Fibroblast of skin of right quadriceps (primary cell): ENCODE measurements at regions not wholly inside any gene's neighbourhood (a gene's known extent, or its start where the extent isn't known, plus 50 kb on each side); places are given as distances from the start of the nearest gene placed in this dataset.
A peak's percentile ranks its signal among the peaks of the same experiment; 100 is the strongest.
"Not testable (repeated sequence)": the region's sequence is repeated elsewhere in the genome, so short reads cannot be mapped to it uniquely, and the experiment has no call there.

Experiments used
- DNase-seq: peaks from one replicate; pipeline ENCODE4 v3.0.0-alpha.2; 2013

DNA sequence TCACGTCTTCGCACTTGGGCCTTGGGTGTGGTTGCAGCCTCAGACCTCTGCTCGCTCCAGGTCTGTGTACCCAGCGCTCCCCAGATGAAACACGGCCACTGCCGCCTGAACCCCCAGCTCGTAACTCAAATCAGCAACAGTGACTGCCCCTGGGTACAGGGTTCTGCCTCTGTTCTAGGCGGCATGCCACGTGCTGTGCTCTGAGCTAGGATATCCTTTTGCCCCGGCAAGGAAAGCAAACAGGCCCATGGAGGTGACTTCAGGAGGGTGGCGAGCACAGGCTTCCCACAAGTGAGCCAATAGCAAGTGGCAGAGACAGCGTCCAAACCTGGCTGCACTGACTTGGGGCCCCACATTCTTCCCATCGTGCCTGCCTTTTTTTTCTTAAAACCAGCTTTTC is 96.3 kb upstream of the PZP start:
- DNase-seq = not testable (repeated sequence)

- not testable (repeated sequence) for DNase-seq
Observed at GRCh38 chr12:9295872-9296271, 87.7 kb upstream of the PZP start.

DNA sequence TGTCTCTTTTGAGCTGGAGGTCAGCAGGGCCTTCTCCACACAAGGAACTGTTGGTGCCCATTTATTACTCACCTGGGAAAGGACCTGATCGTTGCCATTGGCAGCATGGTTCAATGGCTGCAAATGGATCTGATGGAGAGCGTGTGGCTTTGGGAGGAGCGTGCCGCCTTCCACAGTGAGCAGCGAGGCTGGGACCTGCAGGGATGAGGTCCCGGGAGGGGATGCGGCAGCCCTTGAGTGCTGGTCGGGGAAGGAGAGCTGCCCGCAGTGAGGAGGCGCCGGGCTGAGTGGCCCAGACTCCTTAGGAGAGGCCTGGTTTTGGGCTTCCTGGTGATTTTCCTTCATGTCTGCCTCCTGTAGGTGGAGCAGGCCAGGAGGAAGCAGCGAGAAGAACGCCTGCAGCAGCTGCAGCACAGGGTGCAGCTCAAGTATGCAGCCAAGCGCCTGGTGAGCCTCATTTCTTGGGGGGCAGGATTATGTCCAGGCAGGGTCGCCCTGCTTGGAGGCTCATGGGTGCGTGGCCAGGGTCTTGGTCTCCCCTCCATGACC is 86.0 kb upstream of the PZP start:
- not testable (repeated sequence) for DNase-seq

GRCh38 chr12:9293391-9293790 is 85.2 kb upstream of the PZP start:
- not testable (repeated sequence) for DNase-seq

GRCh38 chr12:9289984-9290383 is 81.8 kb upstream of the PZP start:
- DNase-seq = not testable (repeated sequence)

DNA sequence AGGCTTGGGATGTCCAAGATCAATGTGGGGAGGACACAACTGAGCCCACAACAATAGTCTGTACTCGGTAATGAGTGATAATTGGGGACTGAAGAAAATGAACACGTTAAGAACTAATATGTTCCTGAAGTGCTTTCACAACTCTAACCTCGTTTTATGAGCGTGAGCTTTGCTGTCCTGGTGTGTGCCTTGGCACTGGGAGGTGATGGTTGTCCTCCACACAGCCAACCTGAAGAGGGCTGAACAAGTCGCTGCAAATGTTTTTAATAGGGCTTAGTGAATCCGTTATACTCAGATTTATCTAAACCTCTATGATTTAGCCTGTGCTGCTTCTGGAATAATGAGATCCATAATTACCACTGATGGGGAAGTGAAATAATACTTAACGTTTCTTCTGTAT is 76.5 kb upstream of the PZP start:
- DNase-seq = not testable (repeated sequence)

DNA sequence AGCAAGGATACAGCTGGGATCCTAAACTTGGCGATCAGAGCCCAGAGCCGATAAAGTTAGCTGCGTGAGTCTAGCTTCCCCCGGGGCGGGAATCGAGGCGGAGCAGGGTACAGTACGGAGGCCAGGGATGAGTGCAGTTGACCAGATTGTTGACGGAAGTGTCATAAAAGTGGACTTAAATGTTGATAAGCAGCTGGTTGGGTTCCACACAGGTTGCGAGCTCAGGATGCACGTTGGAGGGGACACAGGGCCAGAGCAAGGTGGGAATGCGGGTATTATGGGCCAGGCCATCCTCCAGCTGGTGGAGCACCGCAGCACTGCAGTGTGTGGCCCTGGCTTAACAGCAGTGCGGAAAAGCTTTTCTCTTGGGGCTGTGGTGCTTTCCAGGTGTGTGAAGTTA is 76.0 kb upstream of the PZP start:
- DNase-seq = not testable (repeated sequence)

DNA sequence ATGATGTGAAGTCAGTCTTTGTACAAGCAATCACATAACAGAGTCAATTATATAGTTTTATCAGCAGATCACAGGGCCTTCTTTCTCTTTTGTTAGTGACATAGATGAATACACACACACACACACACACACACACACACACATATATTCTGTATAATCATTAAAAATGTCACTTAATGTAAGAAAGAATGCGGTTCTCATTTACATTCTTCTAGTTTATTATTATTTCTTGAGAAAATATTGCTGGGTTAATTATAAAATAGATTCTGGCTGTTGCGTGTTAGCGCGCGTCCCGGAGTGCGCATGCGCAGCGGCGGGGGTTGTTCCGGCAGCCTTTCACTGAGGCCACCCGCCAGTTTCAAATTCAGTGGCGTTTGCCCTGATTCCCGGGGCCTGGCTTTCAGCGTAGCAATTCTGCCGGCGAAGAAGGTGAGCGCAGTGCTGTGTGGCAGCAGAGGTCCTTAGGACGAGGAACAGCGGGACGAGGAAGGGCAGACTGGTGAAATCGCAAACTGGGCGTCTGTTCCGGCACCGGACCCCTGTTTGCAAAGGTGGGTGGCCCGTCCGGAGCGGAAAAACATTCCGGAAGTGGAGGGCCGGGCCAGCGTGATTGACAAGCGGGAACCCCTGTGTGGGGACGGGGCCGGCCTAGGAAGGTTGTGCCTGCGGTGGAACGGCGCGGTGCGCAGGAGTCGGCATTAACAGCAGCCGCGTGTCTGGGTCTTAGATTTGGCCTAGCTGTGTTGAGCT is 75.3 kb upstream of the PZP start:
- peak; percentile 70 for DNase-seq

- no peak for DNase-seq
Observed at GRCh38 chr12:9276990-9277389, 68.8 kb upstream of the PZP start.

- no peak for DNase-seq
Observed at GRCh38 chr12:9273276-9273675, 65.1 kb upstream of the PZP start.

DNA sequence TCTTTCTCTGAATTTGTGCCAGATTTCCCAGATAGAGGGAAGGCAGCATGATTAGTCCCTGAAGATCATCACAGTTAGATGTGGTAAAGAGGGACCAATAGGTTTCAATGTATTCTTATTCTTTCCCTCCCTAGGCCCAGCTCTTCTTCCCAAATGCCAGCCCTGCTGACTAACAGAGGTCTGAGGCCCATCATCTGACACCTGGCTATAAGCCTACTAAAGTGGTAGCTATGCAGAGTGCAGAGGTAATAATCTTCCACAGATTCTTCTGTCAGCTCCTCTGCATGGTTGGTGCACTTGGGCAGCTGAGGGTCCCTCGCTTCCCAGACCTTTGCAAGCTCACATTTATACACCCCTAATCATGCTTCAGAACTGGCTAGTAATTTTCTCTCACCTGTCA is 63.7 kb upstream of the PZP start:
- DNase-seq = no peak

DNA sequence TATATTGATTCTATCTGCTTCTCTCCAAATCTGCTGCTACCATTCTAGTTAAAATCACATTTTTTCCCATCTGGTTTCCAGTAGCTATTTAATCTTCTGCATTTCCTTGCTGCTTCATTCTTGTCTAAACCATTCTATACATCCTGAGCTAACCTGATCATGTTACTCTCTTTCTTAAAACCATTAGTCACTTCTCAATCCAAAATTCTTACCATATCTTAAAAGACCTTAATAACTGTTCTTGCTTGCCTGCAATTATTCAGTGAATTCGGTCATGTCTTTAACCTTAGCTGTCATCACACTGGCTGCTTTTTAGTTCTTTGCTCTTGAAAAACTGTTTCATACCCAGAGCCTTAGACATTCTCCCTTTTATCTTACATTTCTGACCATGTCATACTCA is 56.4 kb upstream of the PZP start:
- DNase-seq = no peak

- no peak for DNase-seq
Observed at GRCh38 chr12:9260931-9261330, 52.7 kb upstream of the PZP start.

GRCh38 chr12:9258676-9259075 is 50.5 kb upstream of the PZP start:
- DNase-seq = no peak
